T-cell (primary cell): ENCODE measurements at regions not wholly inside any gene's neighbourhood (a gene's known extent, or its start where the extent isn't known, plus 50 kb on each side); places are given as distances from the start of the nearest gene placed in this dataset.
"Not testable (repeated sequence)": the region's sequence is repeated elsewhere in the genome, so short reads cannot be mapped to it uniquely, and the experiment has no call there.

Experiments
- ATAC-seq, 4 experiments: fragments of 200-7000 bp in 3 of 4; fragments of 150-1000 bp in 1 of 4; cut with Tn5 transposase; replicated peaks in 1 of 4; 1 replicate in 3 of 4; 2 replicates in 1 of 4; pipeline ENCODE4 v1.10.0; 2021; ENCODE audit warnings: moderate library complexity in 3 of 4, mild to moderate bottlenecking in 2 of 4, moderate number of reproducible peaks in 1 of 4
- CTCF ChIA-PET, 2 donors: fragments of 300-600 bp; sonication (Branson Sonifier 250); formaldehyde crosslinking; loops; one replicate each; lab custom pipeline; 2022; ENCODE audit warnings: antibody characterized with exemption in 2 of 2; lab: Charles Lee
- POLR2A ChIA-PET, 2 donors: fragments of 300-600 bp; sonication (Branson Sonifier 250); formaldehyde crosslinking; loops; one replicate each; lab custom pipeline; 2022; ENCODE audit warnings: antibody characterized with exemption in 2 of 2; lab: Charles Lee
- DNase-seq, 35 experiments: peaks; one replicate each; pipeline versions ENCODE4 v3.0.0 to v3.0.0-alpha.2; 2013 to 2023
- H3K27ac ChIP-seq: one replicate; pipeline ENCODE4 v1.5.1; 2013; ENCODE audit warnings: low read length
- H3K27me3 ChIP-seq, 2 experiments: replicated peaks in 1 of 2; 1 replicate in 1 of 2; 2 replicates in 1 of 2; pipeline versions ENCODE4 v1.6.1 to v1.7.0; 2013; ENCODE audit warnings: low read length in 1 of 2, mixed read lengths in 1 of 2; ENCODE audit not compliant: control insufficient read depth in 2 of 2, insufficient read depth in 2 of 2; ENCODE audit errors: extremely low read depth in 1 of 2
- H3K36me3 ChIP-seq, 2 donors: 1 replicate in 1 of 2; 2 replicates in 1 of 2; pipeline versions ENCODE4 v1.6.1 to v1.7.0; 2013; ENCODE audit warnings: low read length in 1 of 2; ENCODE audit not compliant: control insufficient read depth in 2 of 2, insufficient read depth in 1 of 2; ENCODE audit errors: extremely low read depth in 1 of 2
- H3K4me1 ChIP-seq, 2 experiments: 1 replicate in 1 of 2; 2 replicates in 1 of 2; pipeline versions ENCODE4 v1.6.1 to v1.7.0; 2013; ENCODE audit warnings: low read length in 2 of 2, mixed read lengths in 1 of 2; ENCODE audit not compliant: insufficient read depth in 2 of 2, control insufficient read depth in 1 of 2; ENCODE audit errors: extremely low read depth in 1 of 2
- H3K4me3 ChIP-seq, 2 donors: 1 replicate in 1 of 2; 2 replicates in 1 of 2; pipeline versions ENCODE4 v1.5.1 to v1.7.0; 2013; ENCODE audit warnings: mild to moderate bottlenecking in 2 of 2, low read length in 1 of 2, moderate library complexity in 1 of 2; ENCODE audit not compliant: control insufficient read depth in 1 of 2; ENCODE audit errors: extremely low read depth in 1 of 2
- H3K9me3 ChIP-seq: 2 replicates; pipeline ENCODE4 v1.7.0; 2013
- H3K27ac Mint-ChIP-seq, 2 donors: one replicate each; pipeline ENCODE4 v1.8.0; 2020 to 2021; ENCODE audit warnings: mild to moderate bottlenecking in 2 of 2, mixed read lengths in 2 of 2
- H3K27me3 Mint-ChIP-seq, 2 donors: one replicate each; pipeline ENCODE4 v1.8.0; 2021 to 2022; ENCODE audit warnings: mixed read lengths in 2 of 2
- H3K36me3 Mint-ChIP-seq: one replicate; pipeline ENCODE4 v1.8.0; 2021; ENCODE audit warnings: mixed read lengths
- H3K4me1 Mint-ChIP-seq, 3 donors: one replicate each; pipeline ENCODE4 v1.8.0; 2020 to 2022; ENCODE audit warnings: mixed read lengths in 3 of 3, mild to moderate bottlenecking in 1 of 3
- H3K4me3 Mint-ChIP-seq, 3 donors: one replicate each; pipeline ENCODE4 v1.8.0; 2020 to 2022; ENCODE audit warnings: mild to moderate bottlenecking in 3 of 3, mixed read lengths in 3 of 3, moderate library complexity in 3 of 3
- H3K9me3 Mint-ChIP-seq, 3 donors: one replicate each; pipeline ENCODE4 v1.8.0; 2020 to 2022; ENCODE audit warnings: mixed read lengths in 3 of 3
- WGBS: methylation state at CpG from one replicate; pipeline ENCODE4 v1.1.5; 2013; ENCODE audit warnings: missing lambda C conversion rate; ENCODE audit not compliant: insufficient coverage; 5-methylcytosine and 5-hydroxymethylcytosine counted together

DNA sequence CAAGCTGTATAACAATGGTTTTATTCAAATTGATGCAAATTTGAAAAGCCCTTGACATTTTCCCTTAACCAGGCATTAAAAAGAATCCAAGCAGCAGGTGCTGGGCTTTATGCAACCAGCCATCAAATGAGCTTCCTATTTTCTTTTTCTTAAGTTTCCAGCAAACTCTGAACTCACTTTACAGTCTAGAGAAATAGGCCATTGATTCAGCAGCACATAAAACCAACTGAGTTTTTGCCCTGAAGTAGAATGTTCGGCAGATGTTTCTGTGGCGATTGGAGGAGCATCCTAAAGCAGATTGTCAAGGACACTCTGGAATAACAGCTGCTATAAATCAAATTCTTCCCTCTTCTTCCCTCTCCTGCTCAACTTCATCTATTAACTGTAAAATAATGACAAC lies 582.8 kb upstream of the CPEB2 start:
- 86% methylated on average over 2 of the region's 2 CpGs for WGBS
- Histone ChIP-seq H3K36me3 (no peaks in the 10 kb centered on the region), H3K4me3 (no peak overlapping the region), H3K4me1 (no peaks in the 10 kb centered on the region), H3K9me3 (no peaks in the 10 kb centered on the region), H3K27ac (no peak overlapping the region), H3K27me3 (no peaks in the 10 kb centered on the region)
- ChIA-PET POLR2A (no interaction called here), CTCF (no interaction called here)
- DNase-seq, result no peak
- no peaks in the 10 kb centered on the region for H3K27me3 Mint-ChIP-seq
- H3K4me1 Mint-ChIP-seq, result no peaks in the 10 kb centered on the region
- H3K27ac Mint-ChIP-seq, result no peak overlapping the region
- H3K36me3 Mint-ChIP-seq, result no peaks in the 10 kb centered on the region
- H3K4me3 Mint-ChIP-seq, result no peak overlapping the region
- ATAC-seq, result no peak
- H3K9me3 Mint-ChIP-seq, result peaks cover 0 to 5% (median 2%) of the 10 kb centered on the region in 3 donors

DNA sequence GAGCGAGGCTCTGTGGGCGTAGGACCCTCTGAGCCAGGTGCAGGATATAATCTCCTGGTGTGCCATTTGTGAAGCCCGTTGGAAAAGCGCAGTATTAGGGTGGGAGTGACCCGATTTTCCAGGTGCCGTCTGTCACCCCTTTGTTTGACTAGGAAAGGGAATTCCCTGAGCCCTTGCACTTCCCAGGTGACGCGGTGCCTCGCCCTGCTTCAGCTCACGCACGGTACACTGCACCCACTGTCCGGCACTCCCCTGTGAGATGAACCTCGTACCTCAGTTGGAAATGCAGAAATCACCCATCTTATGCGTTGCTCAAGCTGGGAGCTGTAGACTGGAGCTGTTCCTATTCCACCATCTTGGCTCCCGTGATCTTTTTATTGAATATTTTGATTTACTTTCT lies 576.0 kb upstream of the CPEB2 start:
- H3K4me3 ChIP-seq, H3K27ac Mint-ChIP-seq, H3K9me3 ChIP-seq, H3K27me3 ChIP-seq, H3K4me1 ChIP-seq, H3K4me3 Mint-ChIP-seq, H3K36me3 Mint-ChIP-seq, H3K9me3 Mint-ChIP-seq, CTCF ChIA-PET, H3K4me1 Mint-ChIP-seq, H3K27ac ChIP-seq, POLR2A ChIA-PET, H3K27me3 Mint-ChIP-seq, ATAC-seq, DNase-seq, H3K36me3 ChIP-seq: not testable (repeated sequence)
- 91% methylated on average over 8 of the region's 15 CpGs for WGBS

DNA sequence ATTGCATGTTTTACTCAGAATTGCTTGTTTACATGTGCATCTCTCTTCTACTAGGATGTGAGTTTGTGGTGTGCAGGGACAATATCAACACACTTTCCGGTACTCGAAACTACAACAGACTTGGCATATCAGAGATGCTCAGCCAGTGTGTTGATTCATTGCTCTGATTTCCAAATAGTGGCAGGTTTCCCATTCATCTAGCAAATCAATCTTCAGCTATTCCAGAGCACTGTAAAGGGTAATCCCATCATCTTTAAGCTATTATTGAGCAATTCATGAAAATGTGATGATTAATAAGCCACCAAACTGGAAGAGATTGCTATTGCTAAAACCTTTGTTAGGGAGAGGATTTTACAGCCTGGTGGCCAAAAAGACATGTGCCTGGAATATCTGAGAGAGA lies 574.2 kb upstream of the CPEB2 start:
- H3K9me3 ChIP-seq, result no peaks in the 10 kb centered on the region
- ChIA-PET POLR2A (no interaction called here), CTCF (no interaction called here)
- Mint-ChIP-seq H3K27me3 (no peaks in the 10 kb centered on the region), H3K27ac (no peak overlapping the region), H3K9me3 (peaks cover 0 to 4% (median 4%) of the 10 kb centered on the region in 3 donors), H3K36me3 (no peaks in the 10 kb centered on the region), H3K4me1 (peaks cover 0 to 3% (median 0%) of the 10 kb centered on the region in 3 donors), H3K4me3 (no peak overlapping the region)
- no peaks in the 10 kb centered on the region for H3K27me3 ChIP-seq
- ATAC-seq, result no peak
- no CpG with 5 or more reads among the region's 2 CpGs for WGBS
- H3K27ac ChIP-seq, result no peak overlapping the region
- H3K36me3 ChIP-seq, result no peaks in the 10 kb centered on the region
- H3K4me1 ChIP-seq, result no peaks in the 10 kb centered on the region
- no peak overlapping the region for H3K4me3 ChIP-seq
- DNase-seq, result no peak

DNA sequence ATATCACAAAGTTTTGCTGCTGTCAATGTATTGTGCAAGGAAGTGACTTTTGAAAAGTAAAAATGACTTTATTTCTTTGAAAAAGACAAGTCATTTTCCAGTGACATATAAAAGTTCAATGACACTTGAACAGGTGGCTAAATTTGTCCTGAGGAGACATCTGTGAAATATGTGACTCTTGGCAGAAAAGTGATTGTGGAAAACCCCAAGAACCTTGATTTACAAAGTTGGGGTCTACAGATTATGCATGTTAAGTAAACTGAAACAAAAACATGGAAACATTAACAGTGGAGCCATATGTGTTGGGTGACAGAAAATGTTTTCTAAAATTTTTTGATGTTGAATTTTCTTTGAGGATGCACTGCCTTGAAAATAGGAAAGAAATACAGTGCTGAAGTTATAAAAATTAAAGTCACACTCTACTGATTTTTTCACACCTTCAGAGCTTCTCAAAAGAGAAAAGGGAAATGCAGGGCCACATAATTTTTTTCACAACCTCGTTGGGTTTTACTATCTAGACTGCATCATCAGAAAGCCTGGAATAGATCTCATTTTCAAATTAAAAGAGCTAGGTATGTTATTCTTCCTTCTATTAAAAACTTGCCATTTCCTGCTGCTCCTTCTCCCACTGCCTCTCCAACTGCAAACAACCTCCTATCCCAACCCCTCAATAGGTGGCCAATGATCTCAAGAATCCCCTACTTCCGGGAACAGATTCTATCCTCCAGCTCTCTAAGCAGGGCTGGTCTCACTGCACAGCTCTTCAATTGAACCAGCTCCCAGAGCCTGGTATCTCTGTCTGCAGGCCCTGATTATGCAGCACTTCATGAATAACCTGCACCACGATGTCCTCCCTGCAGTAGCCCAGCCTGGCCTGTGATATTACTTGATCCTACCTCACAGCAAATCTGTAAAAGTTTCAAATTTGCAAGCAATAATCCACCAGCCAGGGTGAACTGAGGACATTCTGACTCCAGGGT lies 570.8 kb upstream of the CPEB2 start:
- 75% methylated on average over 2 of the region's 3 CpGs for WGBS
- Histone ChIP-seq H3K9me3 (no peaks in the 10 kb centered on the region), H3K36me3 (no peaks in the 10 kb centered on the region), H3K4me1 (no peaks in the 10 kb centered on the region), H3K27me3 (no peaks in the 10 kb centered on the region), H3K27ac (no peak overlapping the region), H3K4me3 (no peak overlapping the region)
- Mint-ChIP-seq H3K9me3 (peaks cover 0 to 3% (median 0%) of the 10 kb centered on the region in 3 donors), H3K4me1 (peaks cover 0 to 3% (median 0%) of the 10 kb centered on the region in 3 donors), H3K27me3 (no peaks in the 10 kb centered on the region), H3K27ac (no peak overlapping the region), H3K36me3 (no peaks in the 10 kb centered on the region), H3K4me3 (no peak overlapping the region)
- ATAC-seq (no peak), DNase-seq (no peak)
- ChIA-PET POLR2A (interaction anchor here in 1 of 2 donors (0.6 kb wide), 1 partner anchor 501 kb away, joined by 5 read pairs; no protein-coding TSS in a partner anchor), CTCF (no interaction called here)

DNA sequence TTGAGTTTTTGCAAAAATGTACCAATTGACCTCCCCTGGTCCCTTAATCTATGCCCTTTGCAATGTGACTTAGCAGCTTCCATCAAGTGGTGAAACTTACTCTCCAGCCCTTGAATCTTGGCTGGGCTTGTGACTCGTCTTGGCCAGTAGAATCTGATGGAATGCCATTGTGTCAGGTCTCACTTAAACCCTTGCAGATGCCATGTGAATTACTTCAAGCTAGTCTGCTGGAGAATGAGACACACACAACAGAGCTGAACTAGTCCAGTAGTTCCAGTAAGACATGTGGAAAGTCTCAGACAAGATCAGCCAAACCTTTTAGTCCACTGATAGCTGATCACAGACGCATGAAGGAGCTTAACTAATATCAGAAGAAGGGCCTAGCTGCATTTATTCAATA lies 567.8 kb upstream of the CPEB2 start:
- Mint-ChIP-seq H3K36me3 (no peaks in the 10 kb centered on the region), H3K27ac (no peak overlapping the region), H3K4me1 (no peaks in the 10 kb centered on the region), H3K27me3 (no peaks in the 10 kb centered on the region), H3K9me3 (no peaks in the 10 kb centered on the region), H3K4me3 (no peak overlapping the region)
- no peaks in the 10 kb centered on the region for H3K9me3 ChIP-seq
- no peak overlapping the region for H3K4me3 ChIP-seq
- no peaks in the 10 kb centered on the region for H3K27me3 ChIP-seq
- ATAC-seq (no peak), DNase-seq (no peak)
- no peaks in the 10 kb centered on the region for H3K4me1 ChIP-seq
- WGBS, result 40% methylated on average over 1 of the region's 2 CpGs
- no peak overlapping the region for H3K27ac ChIP-seq
- POLR2A ChIA-PET, result no interaction called here
- CTCF ChIA-PET, result no interaction called here
- H3K36me3 ChIP-seq, result no peaks in the 10 kb centered on the region

DNA sequence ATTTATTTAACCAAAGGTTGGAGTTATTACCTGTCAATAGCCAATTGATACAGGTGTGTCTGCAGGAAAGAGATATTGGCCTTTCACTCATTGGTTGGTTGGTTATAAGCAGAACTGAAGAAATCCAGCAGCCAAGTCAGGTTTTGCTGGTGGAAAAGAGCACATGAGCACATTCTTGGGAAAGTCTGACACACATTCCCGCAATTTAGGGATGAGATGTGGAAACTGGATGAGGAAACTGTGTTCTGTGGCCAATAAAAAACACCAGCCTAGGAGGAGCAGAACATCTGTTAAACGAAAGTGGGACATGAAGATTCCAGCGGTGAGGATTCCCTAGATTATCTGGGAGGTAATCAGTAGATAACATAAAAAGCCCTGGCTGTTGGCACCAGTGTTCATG lies 567.4 kb upstream of the CPEB2 start:
- ATAC-seq (no peak), DNase-seq (no peak)
- WGBS, result 91% methylated on average over 2 of the region's 3 CpGs
- H3K27me3 Mint-ChIP-seq, result no peaks in the 10 kb centered on the region
- Histone ChIP-seq H3K4me1 (no peaks in the 10 kb centered on the region), H3K4me3 (no peak overlapping the region), H3K36me3 (no peaks in the 10 kb centered on the region), H3K27ac (no peak overlapping the region), H3K27me3 (no peaks in the 10 kb centered on the region), H3K9me3 (no peaks in the 10 kb centered on the region)
- POLR2A ChIA-PET, result no interaction called here
- no peaks in the 10 kb centered on the region for H3K9me3 Mint-ChIP-seq
- CTCF ChIA-PET, result no interaction called here
- H3K27ac Mint-ChIP-seq, result no peak overlapping the region
- no peak overlapping the region for H3K4me3 Mint-ChIP-seq
- no peaks in the 10 kb centered on the region for H3K36me3 Mint-ChIP-seq
- no peaks in the 10 kb centered on the region for H3K4me1 Mint-ChIP-seq
